ENCODE measurements at regions not wholly inside any gene's neighbourhood (a gene's known extent, or its start where the extent isn't known, plus 50 kb on each side); places are given as distances from the start of the nearest gene placed in this dataset.

DNA sequence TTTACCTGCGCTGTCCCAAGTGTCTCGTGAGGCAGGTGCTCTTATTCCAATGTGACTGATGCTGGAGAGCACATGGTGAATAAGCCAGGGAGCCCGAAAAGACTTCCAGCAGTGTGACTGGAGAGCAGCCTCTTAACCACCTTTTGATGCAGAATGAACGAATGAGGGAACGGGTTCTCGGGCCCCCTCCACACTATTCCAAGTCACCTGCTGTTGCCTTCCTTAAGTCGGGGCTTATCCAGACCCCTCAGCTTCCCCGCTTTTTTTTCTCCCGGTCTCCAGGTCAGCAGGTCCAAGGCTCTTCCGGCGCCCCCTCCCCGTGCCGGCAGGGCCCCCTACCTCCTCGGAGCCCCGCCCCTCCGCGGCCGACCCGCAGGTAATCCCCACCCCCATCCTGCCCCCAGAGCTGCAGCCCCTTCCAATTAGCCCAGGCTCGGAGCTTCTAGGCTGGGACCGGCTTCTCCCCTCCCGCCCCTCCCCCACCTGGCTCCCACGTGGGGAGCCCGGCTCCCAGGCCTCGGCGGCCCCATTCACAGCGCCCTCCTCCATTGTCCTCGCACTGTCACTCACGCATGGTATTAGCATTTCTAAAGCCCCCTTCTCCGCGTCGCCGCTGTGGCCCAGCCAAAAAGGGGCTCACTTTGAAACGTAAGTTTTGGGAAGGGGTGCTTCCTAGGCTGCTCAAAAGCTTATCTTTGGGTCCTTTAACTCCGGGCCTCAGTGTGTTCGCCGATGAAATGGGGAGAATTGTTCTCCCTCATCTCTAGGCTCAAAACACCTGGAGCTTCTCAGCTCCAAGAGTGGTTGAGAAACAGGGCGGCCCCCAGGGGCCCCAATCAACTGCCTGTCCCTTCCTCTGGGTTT lies 56.2 kb upstream of the PJA1 start:
- TF ChIP-seq POLR2AphosphoS5 (IDR thresholded peaks at IDR 0.05; ENCODE audit: low read depth, low read length) (no peak), POLR2A (IDR thresholded peaks at IDR 0.05; ENCODE audit: low read depth, low read length) (no peak)
